Common myeloid progenitor, CD34-positive (primary cell): ENCODE measurements at regions not wholly inside any gene's neighbourhood (a gene's known extent, or its start where the extent isn't known, plus 50 kb on each side); places are given as distances from the start of the nearest gene placed in this dataset.

Experiments used
- CTCF ChIA-PET: fragments of 350-600 bp; sonication (Branson Sonifier 250); formaldehyde crosslinking; loops from one replicate; lab custom pipeline; 2021; ENCODE audit warnings: antibody characterized with exemption; lab: Charles Lee
- POLR2A ChIA-PET: fragments of 350-600 bp; sonication (Branson Sonifier 250); formaldehyde crosslinking; loops from one replicate; lab custom pipeline; 2021; ENCODE audit warnings: antibody characterized with exemption; lab: Charles Lee
- DNase-seq, 3 donors: peaks; one replicate each; pipeline versions ENCODE4 v3.0.0 to v3.0.0-alpha.2; 2013
- H3K27ac ChIP-seq, 2 experiments: 1 replicate in 1 of 2; 2 replicates in 1 of 2; pipeline ENCODE4 v1.7.0; 2013; ENCODE audit warnings: inconsistent platforms in 2 of 2, low read length in 2 of 2, mild to moderate bottlenecking in 2 of 2, low read depth in 1 of 2, moderate library complexity in 1 of 2; ENCODE audit not compliant: severe bottlenecking in 2 of 2, insufficient read depth in 1 of 2, poor library complexity in 1 of 2
- H3K27me3 ChIP-seq, 5 experiments: replicated peaks in 2 of 5; 1 replicate in 3 of 5; 2 replicates in 2 of 5; pipeline versions ENCODE4 v1.6.1 to v1.7.0; 2013; ENCODE audit warnings: low read length in 4 of 5, mild to moderate bottlenecking in 2 of 5, moderate library complexity in 2 of 5, inconsistent platforms in 1 of 5; ENCODE audit not compliant: insufficient read depth in 5 of 5, control insufficient read depth in 4 of 5
- H3K36me3 ChIP-seq, 4 experiments: 1 replicate in 2 of 4; 2 replicates in 2 of 4; pipeline versions ENCODE4 v1.6.1 to v1.7.0; 2013; ENCODE audit warnings: low read length in 3 of 4, control low read depth in 1 of 4, mild to moderate bottlenecking in 1 of 4; ENCODE audit not compliant: control insufficient read depth in 4 of 4, insufficient read depth in 4 of 4
- H3K4me1 ChIP-seq, 4 experiments: 1 replicate in 3 of 4; 2 replicates in 1 of 4; pipeline versions ENCODE4 v1.6.1 to v1.7.1; 2013; ENCODE audit warnings: low read length in 3 of 4, mild to moderate bottlenecking in 3 of 4, control low read depth in 1 of 4, inconsistent platforms in 1 of 4, moderate library complexity in 1 of 4; ENCODE audit not compliant: control insufficient read depth in 4 of 4, insufficient read depth in 4 of 4; ENCODE audit errors: control extremely low read depth in 1 of 4
- H3K4me3 ChIP-seq, 7 experiments: 1 replicate in 4 of 7; 2 replicates in 3 of 7; pipeline versions ENCODE4 v1.5.1 to v1.7.0; 2013; ENCODE audit warnings: mild to moderate bottlenecking in 7 of 7, low read length in 6 of 7, moderate library complexity in 6 of 7, inconsistent platforms in 2 of 7, low read depth in 2 of 7, control low read depth in 1 of 7; ENCODE audit not compliant: insufficient read depth in 4 of 7, control insufficient read depth in 1 of 7; ENCODE audit errors: extremely low read depth in 1 of 7
- H3K9me3 ChIP-seq, 5 experiments: 1 replicate in 4 of 5; 2 replicates in 1 of 5; pipeline versions ENCODE4 v1.6.1 to v1.7.1; 2013; ENCODE audit warnings: low read length in 4 of 5, mild to moderate bottlenecking in 2 of 5, inconsistent platforms in 1 of 5, low read depth in 1 of 5, moderate library complexity in 1 of 5; ENCODE audit not compliant: control insufficient read depth in 4 of 5, insufficient read depth in 2 of 5; ENCODE audit errors: control extremely low read depth in 1 of 5
- WGBS: methylation state at CpG from one replicate; pipeline ENCODE4 v1.1.5; 2013; ENCODE audit not compliant: insufficient coverage; 5-methylcytosine and 5-hydroxymethylcytosine counted together

DNA sequence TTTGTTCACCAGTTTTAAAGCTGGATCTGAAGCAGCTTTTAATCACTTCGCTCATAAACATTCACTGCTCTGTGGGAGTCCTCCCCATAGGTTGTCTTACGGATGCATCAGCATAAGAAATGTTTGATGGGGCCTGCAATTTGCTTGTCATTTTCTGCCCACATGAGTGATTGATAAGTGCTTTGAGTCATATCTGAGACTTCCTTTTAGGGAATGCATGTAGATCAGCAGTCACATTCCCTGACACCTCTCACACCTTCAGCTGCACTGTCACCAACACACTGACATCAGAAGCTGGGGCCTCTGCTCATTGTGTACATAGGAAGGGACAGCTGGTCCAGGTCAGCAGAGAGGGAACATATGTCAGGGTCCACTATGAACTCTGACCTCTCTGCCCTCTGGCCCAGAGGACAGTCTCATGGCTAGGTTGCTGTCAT lies 84.1 kb upstream of the SPATA31D4 start:
- no peak for DNase-seq
- H3K27ac ChIP-seq: no peak overlapping the region
- no peaks in the 10 kb centered on the region for H3K27me3 ChIP-seq
- 100% methylated on average over 2 of the region's 2 CpGs for WGBS
- peaks cover 0 to 5% (median 0%) of the 10 kb centered on the region in 4 experiments for H3K4me1 ChIP-seq
- ChIA-PET CTCF (no interaction called here), POLR2A (no interaction called here)
- no peaks in the 10 kb centered on the region for H3K9me3 ChIP-seq
- H3K36me3 ChIP-seq: no peaks in the 10 kb centered on the region
- H3K4me3 ChIP-seq: no peak overlapping the region

DNA sequence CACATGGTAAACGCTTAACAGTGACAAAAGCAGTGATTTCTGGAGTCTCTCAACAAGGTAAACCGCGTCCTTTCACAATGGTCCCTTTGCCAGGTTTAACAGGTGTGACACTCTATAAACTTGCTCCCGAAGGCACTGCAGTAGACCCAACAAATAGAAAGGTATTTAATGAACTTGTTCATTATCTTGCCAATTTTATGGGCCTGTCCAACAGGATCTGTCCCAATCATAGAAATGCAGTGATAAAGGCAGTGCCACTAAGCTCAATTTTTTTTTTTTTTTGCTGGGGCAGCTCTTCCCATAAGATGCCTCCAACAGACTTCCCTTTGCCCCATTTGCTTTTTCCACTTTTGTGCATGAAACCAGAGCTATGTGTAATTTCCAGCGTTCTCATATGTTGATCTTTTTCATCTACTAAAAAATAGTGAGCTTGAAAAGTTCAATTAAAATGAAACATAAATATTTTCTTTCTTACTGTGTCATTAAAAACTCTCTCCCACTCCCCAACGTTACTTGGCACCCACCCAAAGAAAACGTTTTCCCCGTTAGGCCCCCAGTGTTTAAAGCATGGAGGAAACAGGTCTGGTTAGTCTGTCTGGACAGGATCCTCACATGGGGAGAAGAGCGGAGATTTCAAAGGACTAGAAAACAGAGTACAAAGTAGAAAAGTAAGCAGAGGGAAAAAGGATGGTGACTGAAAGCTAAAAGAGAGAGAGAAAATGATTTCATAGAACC lies 80.9 kb upstream of the SPATA31D4 start:
- 97% methylated on average over 3 of the region's 9 CpGs for WGBS
- H3K9me3 ChIP-seq: no peaks in the 10 kb centered on the region
- no peaks in the 10 kb centered on the region for H3K27me3 ChIP-seq
- H3K36me3 ChIP-seq: no peaks in the 10 kb centered on the region
- H3K4me1 ChIP-seq: peaks cover 0 to 5% (median 0%) of the 10 kb centered on the region in 4 experiments
- CTCF ChIA-PET: interaction anchor here (1.2 to 1.4 kb wide), 3 partner anchors 8 to 324 kb away, joined by 3 to 5 read pairs (median 4); no protein-coding TSS in a partner anchor
- no peak for DNase-seq
- no peak overlapping the region for H3K4me3 ChIP-seq
- POLR2A ChIA-PET: no interaction called here
- H3K27ac ChIP-seq: no peak overlapping the region

DNA sequence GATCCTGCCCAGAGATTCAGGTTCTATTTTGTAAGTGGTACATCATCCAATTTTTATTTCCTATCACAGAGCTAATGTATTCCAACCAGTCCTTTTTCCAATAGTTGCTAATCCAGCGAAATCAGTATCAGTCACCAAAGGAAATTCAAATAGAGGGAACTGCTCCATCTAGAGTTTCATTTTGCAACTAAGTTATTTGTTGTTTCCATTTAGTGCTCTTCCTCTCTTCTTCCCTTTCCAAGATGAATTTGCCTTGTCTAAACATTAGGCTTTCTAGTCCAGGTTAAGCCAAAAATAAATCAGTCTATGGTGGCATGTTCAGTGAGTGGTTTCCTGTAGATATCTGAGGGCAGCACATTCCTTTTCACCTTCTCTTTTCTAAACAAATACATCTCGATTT lies 79.8 kb upstream of the SPATA31D4 start:
- WGBS: 20% methylated on average over 1 of the region's 2 CpGs
- Histone ChIP-seq H3K27me3 (no peaks in the 10 kb centered on the region), H3K36me3 (no peaks in the 10 kb centered on the region), H3K9me3 (no peaks in the 10 kb centered on the region), H3K4me3 (no peak overlapping the region), H3K27ac (no peak overlapping the region), H3K4me1 (peaks cover 0 to 5% (median 0%) of the 10 kb centered on the region in 4 experiments)
- DNase-seq: peak in 2 of 3 donors; percentile 4
- POLR2A ChIA-PET: no interaction called here
- CTCF ChIA-PET: interaction anchor here (1.2 to 1.4 kb wide), 2 partner anchors 10 to 322 kb away, joined by 3 to 5 read pairs; no protein-coding TSS in a partner anchor

DNA sequence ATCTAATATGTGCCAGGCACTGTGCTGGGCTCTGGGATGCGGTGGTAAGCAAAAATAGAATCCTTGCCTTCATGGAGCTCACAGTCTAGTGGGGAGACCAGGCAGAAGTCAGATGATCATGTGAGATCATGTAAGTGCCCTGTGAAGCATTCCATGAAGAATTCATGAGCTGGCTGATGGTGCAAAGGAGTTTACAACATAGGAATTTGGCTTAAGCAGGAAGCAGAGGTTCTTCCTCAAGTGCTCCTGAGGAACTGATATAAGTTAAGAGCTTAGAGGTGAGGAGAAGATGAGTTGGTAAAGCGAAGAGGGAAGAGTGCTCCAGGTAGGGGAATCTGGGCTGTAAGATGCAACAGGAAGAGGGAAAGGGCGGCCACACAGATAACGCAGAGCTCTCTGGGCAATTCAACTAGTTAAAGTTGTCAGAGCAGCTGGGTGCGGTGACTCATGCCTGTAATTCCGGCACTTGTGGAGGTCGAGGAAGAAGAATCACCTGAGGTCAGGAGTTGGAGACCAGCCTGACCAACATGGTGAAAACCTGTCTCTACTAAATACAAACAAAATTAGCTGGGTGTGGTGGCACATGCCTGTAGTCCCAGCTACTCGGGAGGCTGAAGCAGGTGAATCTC lies 78.5 kb upstream of the SPATA31D4 start:
- CTCF ChIA-PET: no interaction called here
- Histone ChIP-seq H3K36me3 (no peaks in the 10 kb centered on the region), H3K9me3 (no peaks in the 10 kb centered on the region), H3K27ac (no peak overlapping the region), H3K4me1 (peaks cover 0 to 5% (median 0%) of the 10 kb centered on the region in 4 experiments), H3K27me3 (no peaks in the 10 kb centered on the region), H3K4me3 (no peak overlapping the region)
- no peak for DNase-seq
- POLR2A ChIA-PET: no interaction called here
- 95% methylated on average over 7 of the region's 8 CpGs for WGBS

DNA sequence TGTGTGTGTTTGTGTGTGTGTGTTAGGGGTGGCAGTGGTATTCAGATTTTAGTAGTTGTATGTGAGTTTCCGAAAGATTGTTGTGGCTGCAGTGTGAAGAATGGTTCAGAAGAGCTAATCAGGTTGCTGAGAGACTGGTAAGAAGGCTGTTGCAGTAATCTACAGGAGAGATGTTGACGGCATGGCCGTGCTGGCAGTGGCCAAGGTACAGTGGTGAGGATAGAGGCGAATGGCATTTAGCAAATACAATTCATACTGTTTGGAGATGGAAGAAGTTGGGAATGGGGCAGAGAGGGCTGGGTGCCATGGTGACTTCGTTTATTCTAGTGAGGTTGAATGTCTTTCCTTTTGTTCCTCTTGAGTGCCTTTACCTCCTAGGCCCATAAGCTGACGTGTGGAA lies 77.5 kb upstream of the SPATA31D4 start:
- ChIA-PET CTCF (no interaction called here), POLR2A (no interaction called here)

DNA sequence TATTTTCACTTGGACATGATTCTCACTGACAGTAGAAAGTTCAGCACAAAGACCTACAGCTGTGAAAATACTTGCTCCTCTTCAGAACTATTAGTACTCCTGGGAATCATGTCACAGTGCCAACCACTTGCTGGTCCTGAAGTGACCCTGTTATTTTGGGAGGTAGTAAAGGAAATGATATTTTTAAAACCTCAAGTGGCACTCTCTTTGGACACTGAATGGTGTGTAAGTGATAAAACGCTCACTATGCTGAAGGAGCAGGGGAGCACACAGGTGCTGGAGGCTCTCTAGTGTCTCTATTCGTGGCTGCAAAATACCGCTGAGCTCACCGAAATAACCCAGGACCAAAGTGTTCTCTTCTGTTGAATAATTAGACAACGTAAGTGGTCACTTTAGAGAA lies 76.9 kb upstream of the SPATA31D4 start:
- Histone ChIP-seq H3K9me3 (no peaks in the 10 kb centered on the region), H3K36me3 (no peaks in the 10 kb centered on the region), H3K4me1 (peaks cover 0 to 5% (median 0%) of the 10 kb centered on the region in 4 experiments), H3K27me3 (no peaks in the 10 kb centered on the region), H3K4me3 (no peak overlapping the region), H3K27ac (no peak overlapping the region)
- DNase-seq: no peak
- 93% methylated on average over 4 of the region's 5 CpGs for WGBS
- ChIA-PET CTCF (no interaction called here), POLR2A (no interaction called here)

More for the DNA sequence above, 77.5 kb upstream of the SPATA31D4 start:
- DNase-seq: no peak
- Histone ChIP-seq H3K4me3 (no peak overlapping the region), H3K27ac (no peak overlapping the region), H3K36me3 (no peaks in the 10 kb centered on the region), H3K9me3 (no peaks in the 10 kb centered on the region), H3K27me3 (no peaks in the 10 kb centered on the region), H3K4me1 (peaks cover 0 to 5% (median 0%) of the 10 kb centered on the region in 4 experiments)
- WGBS: 96% methylated on average over 3 of the region's 6 CpGs

DNA sequence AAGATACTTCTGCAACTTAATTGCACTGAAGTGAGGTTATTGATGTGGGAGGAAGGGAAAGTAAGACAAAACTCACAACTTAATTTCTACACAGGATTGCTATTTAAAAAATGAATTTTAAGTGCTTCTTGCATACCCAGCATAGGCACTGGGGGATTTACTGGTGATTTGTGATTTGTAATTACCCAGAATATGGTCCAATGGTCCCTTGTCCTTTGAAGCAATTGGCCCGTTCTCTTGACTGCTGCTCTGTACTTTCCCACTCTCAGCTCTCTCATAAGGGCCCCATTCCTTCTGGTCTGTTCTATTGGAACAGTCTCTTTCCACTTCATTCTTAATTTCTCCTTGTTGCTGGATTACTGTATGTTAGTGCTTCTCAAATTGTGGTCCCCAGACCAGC lies 75.4 kb upstream of the SPATA31D4 start:
- H3K9me3 ChIP-seq: no peaks in the 10 kb centered on the region
- POLR2A ChIA-PET: no interaction called here
- WGBS: 100% methylated on average over 1 of the region's 1 CpG
- no peaks in the 10 kb centered on the region for H3K27me3 ChIP-seq
- no peaks in the 10 kb centered on the region for H3K36me3 ChIP-seq
- peaks cover 0 to 5% (median 0%) of the 10 kb centered on the region in 4 experiments for H3K4me1 ChIP-seq
- no peak overlapping the region for H3K4me3 ChIP-seq
- H3K27ac ChIP-seq: no peak overlapping the region
- DNase-seq: no peak
- CTCF ChIA-PET: interaction anchor here (1.0 to 1.6 kb wide), 2 partner anchors 10 to 13 kb away, joined by 3 to 4 read pairs; no protein-coding TSS in a partner anchor
